ENCODE measurements at regions not wholly inside any gene's neighbourhood (a gene's known extent, or its start where the extent isn't known, plus 50 kb on each side); places are given as distances from the start of the nearest gene placed in this dataset.

GRCh38 chr3:67790043-67790442, 135.6 kb upstream of the SUCLG2 start:
- DNase-seq (ENCODE audit: low read depth), result peak; percentile 59

DNA sequence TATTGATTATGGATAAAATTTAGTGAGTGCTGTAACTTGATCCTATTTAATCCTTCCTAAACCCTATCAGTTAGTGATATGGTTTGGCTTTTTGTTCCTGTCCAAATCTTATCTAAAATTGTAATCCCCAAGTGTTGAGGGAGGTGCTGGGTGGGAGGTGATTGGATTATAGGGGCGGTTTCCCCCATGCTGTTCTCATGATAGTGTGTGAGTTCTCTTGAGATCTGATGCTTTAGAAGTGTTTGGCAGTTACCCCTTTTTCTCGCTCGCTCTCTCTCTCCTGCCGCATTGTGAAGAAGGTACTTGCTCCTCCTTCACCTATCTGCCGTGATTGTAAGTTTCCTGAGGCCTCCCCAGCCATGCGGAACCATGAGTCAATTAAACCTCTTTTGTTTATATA, 134.0 kb upstream of the SUCLG2 start:
- DNase-seq (ENCODE audit: low read depth), result no peak

DNA sequence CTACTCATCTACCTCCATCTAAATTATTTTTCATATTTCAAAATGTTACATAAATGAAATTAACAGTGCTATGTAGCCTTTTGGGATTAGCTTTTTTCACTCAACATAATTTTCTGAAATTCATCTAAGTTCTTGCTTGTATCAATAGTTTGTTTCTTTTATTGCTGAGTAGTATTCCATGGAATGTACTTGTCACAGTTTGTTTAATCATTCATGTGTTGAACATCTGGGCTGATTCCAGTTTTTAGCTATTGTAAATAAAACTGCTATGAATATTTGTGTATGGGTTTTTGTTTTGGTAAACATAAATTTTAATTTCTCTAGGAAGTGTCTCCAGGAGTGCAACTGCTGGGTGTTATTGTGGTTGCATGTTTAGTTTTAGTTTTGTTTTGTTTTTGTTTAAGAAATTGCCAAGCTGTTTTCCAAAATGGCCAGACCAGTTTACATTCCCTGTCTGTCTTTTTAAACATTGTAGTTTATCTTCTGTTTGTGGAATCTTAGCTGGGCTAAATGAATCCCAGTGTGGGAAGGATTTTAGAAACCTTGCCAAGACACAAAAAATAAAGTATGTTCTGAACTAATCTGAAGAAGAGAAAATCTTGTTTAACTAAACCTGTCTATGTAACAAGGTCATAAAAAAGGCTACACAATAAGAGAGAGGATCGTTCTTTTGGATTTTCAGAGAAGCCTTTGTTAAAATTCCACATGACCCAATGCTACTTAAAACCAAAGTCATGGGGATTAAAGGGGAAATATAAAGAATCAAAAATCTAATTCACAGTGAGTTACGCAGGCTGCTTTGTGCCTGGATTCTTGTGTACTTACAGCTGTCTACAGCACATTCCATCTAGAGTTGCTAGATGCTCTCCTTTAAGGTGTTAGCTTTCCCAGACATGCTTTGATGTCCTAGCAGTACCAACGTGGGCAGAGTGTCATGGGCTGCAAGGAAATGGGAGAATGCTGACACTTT, 129.2 kb upstream of the SUCLG2 start:
- DNase-seq (ENCODE audit: low read depth), result no peak

DNA sequence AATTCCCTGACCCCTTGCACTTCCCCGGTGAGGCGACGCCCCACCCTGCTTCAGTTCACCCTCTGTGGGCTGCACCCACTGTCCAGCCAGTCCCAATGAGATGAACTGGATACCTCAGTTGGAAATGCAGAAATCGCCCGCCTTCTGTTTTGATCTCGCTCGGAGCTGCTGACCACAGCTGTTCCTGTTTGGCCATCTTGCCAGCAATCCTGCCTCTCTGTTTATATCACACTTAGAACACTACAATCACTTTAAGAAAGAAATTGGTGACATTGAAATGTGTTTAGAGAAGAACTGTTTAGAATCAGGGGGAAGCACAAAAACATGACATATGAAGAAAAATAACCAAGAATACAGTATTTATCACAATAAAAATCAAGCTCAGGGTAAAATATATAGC, 127.5 kb upstream of the SUCLG2 start:
- no peak for DNase-seq (ENCODE audit: low read depth)

DNA sequence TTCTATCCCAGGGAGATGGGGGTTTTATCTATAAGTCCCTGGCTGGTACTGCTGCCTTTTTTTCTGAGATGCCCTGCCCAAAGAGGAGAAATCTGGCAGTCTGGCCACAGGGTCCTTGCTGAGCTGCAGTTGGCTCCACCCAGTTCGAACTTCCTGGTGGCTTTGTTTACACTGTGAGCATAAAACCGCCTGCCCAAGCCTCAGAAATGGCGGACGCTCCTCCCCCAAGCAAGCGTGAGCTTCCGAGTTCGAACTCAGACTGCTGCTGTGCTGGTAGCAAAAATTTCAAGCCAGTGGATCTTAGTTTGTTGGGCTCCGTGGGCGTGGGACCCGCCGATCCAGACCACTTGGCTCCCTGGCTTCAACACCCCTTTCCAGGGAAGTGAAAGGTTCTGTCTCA, 126.8 kb upstream of the SUCLG2 start:
- no peak for DNase-seq (ENCODE audit: low read depth)

DNA sequence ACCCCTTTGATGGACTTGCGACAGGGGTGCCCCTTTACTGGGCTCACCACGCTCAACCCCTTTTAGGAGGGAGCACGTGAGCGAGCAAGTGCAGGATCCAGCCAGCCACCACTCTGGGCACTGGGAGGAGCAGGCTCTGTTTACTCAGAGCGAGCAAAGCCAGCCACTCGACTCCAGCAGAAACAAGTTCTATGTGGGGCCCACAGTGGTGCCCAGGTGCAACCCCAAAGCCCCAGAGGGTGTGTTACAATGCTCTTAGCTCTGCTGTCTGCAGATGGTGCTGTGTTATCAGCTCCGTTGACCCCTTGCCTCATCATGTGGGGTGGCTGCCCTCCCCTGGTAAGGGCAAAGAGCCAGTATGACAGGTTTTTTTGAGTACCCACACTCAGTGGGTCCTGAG, 120.3 kb upstream of the SUCLG2 start:
- no peak for DNase-seq (ENCODE audit: low read depth)

GRCh38 chr3:67765575-67765974, 111.2 kb upstream of the SUCLG2 start:
- DNase-seq (ENCODE audit: low read depth), result no peak

DNA sequence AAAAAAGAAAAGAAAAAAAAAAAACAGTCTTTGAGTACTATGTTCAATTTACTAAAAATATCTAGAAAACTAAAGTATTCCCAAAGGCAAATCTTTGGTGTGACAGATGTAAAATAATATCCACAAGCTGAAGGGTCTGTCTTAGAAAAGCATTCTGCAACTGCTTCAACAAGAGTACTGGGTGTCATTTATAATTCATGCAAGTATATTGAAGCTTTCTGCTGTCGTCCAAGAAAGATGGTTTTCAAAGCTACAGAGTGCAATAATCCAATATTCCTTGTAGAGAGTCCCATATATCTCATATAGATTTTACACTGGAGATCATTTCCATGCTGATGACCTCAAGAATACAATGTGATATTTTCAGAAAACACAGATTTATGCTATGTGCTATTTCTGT, 90.9 kb upstream of the SUCLG2 start:
- DNase-seq (ENCODE audit: low read depth), result no peak

DNA sequence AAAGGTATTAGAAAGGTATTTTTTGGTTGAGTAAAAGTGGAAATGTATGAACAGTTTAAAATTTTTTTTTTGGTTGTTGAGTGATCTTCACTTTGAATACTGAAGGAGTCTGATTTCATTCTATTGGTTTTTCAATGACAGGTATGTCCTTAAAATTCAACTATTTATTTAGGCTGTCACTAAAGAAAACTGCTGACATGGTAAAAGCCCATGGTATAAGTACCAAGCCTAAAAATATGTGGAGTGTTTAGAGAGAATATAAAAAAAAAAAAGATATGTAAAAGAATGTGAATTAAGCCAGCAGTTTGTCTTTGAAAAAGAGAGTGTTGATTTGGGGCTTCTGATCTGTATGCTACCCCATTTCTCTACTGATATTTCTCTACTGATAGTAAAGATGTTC, 90.3 kb upstream of the SUCLG2 start:
- DNase-seq (ENCODE audit: low read depth), result no peak

DNA sequence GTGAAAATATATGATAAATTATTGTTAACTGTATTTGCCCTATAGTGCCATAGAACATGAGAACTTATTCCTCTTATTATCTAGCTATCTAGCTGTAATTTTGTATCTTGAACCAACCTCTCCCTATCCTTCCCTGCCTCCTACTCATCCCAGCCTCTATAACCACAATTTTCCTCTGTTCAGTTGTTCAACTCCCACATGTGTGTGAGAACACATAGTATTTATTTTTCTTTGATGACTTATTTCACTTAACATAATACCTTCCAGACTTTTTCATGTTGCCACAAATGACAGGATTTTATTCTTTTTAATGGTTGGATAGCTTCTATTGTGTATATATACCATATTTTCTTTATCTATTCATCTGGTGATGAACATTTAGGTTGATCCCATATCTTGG, 85.4 kb upstream of the SUCLG2 start:
- no peak for DNase-seq (ENCODE audit: low read depth)

- no peak for DNase-seq (ENCODE audit: low read depth)
These were observed 83.8 kb upstream of the SUCLG2 start for GRCh38 chr3:67737906-67738865.

DNA sequence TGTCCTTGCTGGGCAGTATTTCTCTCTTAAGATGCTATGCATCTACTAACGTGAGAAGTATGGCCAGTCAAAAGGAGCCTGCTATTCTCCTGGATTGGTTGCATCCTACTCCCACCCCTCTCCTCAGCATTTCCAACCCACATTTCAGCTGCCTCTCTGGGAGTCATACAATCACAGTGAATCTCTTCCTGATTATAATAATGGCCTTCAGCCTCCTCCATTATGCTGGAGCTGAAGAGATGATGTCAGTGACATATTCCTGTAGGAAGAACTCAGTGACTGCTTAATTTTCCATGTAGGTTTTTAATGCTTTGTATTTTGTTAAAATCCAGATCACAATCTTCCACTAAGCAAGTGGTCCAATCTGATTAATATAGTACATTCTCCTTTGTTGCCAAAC, 82.7 kb upstream of the SUCLG2 start:
- no peak for DNase-seq (ENCODE audit: low read depth)

GRCh38 chr3:67733269-67733950, 79.0 kb upstream of the SUCLG2 start:
- DNase-seq (ENCODE audit: low read depth), result no peak

GRCh38 chr3:67724434-67724833, 70.0 kb upstream of the SUCLG2 start:
- no peak for DNase-seq (ENCODE audit: low read depth)

DNA sequence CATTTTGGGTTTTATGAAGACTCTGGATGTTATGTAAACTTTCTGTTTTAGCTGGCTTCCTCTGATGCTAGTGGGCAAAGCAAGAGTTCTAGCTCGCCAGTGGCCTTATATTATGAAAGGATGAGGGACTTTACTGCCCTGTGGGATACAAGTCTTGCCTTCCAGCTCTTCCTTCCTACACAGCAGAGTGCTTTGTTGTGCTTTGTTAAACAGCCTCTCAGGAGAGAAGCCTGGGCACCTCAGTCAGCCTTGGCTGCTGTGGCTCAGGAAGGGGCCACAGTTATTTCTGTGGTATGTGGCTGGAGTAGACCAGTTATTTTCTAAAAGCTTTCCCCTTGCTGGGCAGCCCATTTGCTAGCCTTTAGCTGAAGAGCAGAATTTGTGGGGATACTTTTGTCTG, 69.5 kb upstream of the SUCLG2 start:
- no peak for DNase-seq (ENCODE audit: low read depth)

GRCh38 chr3:67719333-67719732, 64.9 kb upstream of the SUCLG2 start:
- no peak for DNase-seq (ENCODE audit: low read depth)

- DNase-seq (ENCODE audit: low read depth), result no peak
These were observed 61.6 kb upstream of the SUCLG2 start for GRCh38 chr3:67715971-67716370.

DNA sequence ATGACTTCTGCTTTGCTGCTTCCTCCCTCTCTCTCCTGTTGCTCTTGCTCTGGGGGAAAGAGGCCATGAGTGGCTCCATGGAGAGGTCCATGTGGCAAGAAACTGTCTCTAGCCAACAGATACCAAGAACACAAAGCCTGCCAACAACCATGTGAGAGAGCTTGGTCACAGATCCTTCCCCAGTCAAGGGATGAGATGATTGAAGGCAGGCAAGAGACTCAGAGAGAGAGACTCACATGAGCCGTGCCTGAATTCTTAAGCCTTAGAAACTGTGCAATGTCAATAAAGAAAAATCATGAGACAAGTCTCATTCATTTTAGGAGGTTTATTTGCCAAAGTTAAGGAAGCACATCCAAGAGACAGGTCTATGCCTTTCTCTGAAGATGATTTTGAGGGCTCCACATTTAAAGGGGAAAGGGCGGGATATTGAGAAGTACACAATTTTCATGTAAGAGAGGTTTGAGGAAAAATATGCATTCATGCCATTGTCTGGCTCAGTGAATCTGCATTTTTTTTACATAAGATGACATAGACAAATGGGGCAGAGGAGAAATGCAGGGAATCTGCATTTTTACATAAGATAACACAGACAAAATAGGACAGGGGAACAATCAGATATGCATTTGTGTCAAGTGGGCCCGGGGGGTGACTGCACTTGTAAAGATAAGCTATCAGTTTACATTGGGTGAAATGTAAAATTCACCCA, 59.5 kb upstream of the SUCLG2 start:
- no peak for DNase-seq (ENCODE audit: low read depth)

- DNase-seq (ENCODE audit: low read depth), result no peak
These were observed 57.8 kb upstream of the SUCLG2 start for GRCh38 chr3:67712259-67712658.

- DNase-seq (ENCODE audit: low read depth), result no peak
These were observed 56.0 kb upstream of the SUCLG2 start for GRCh38 chr3:67710396-67710795.

GRCh38 chr3:67706934-67707333, 52.5 kb upstream of the SUCLG2 start:
- DNase-seq (ENCODE audit: low read depth), result no peak

DNA sequence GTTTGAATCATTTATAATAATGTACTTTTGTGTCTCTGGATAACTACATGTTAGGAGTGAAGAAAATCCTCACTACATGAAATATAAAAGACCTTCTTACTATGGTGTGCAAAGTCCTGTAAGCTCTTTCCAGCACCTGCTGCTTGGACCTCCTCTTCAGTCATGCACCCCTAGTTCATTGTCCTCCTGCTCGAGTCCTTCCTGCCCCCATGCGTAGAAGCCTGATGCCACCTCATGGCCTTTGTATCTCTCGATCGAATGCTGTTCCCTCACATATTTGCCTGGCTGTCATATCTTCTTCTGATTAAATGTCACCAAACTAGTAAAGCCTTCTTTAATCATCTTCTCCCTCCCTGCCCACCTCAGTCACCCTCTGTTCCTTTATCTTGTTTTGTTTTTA, 49.9 kb upstream of the SUCLG2 start:
- DNase-seq (ENCODE audit: low read depth), result no peak

Data from activated T-cell treated with anti-CD3 and anti-CD28 coated beads for 24 hours (primary cell).